ENCODE measurements at regions not wholly inside any gene's neighbourhood (a gene's known extent, or its start where the extent isn't known, plus 50 kb on each side); places are given as distances from the start of the nearest gene placed in this dataset.

- in situ Hi-C loops (cut with HindIII; ENCODE audit: low pct_unique_long_range_greater_than_20kb, low sequenced_read_pairs) (no loop called here), intact Hi-C loops (cut with micrococcal nuclease; ENCODE audit: unreplicated experiment) (no loop called here)
- H3K27me3 ChIP-seq (ENCODE audit: control insufficient read depth, insufficient read depth, low read length): no peaks in the 10 kb centered on the region
- ChIA-PET POLR2A (no interaction called here), CTCF (no interaction called here)
- H3K9me3 ChIP-seq (ENCODE audit: control insufficient read depth, insufficient read depth, low read depth, low read length): no peaks in the 10 kb centered on the region
- no peaks in the 10 kb centered on the region for H3K36me3 ChIP-seq (ENCODE audit: control insufficient read depth, insufficient read depth, low read length)
- TF ChIP-seq CTCF (IDR thresholded peaks at IDR 0.05) (no peak), SIN3A (IDR thresholded peaks at IDR 0.05; ENCODE audit: borderline replicate concordance, insufficient read depth, low read depth, low read length) (no peak), TCF7L2 (IDR thresholded peaks at IDR 0.05; ENCODE audit: low read depth, low read length) (no peak), REST (IDR thresholded peaks at IDR 0.05; ENCODE audit: insufficient read depth in 1 of 2, low read depth in 2 of 2, low read length in 1 of 2) (no peak), POLR2AphosphoS5 (IDR thresholded peaks at IDR 0.05; ENCODE audit: low read depth, low read length) (no peak)
- H3K4me1 ChIP-seq (ENCODE audit: control insufficient read depth, insufficient read depth, low read length): no peaks in the 10 kb centered on the region
- H3K4me3 ChIP-seq (ENCODE audit: low read depth in 2 of 2, low read length in 2 of 2): no peak overlapping the region
- no TSS peak for BruUV-seq (replicated peaks)
- DNase-seq (ENCODE audit: low read depth, low spot score) (no peak), ATAC-seq (no peak)
- H3K27ac ChIP-seq (ENCODE audit: low read length): no peak overlapping the region
These were observed 278.7 kb upstream of the TYRP1 start for GRCh38 chr9:12414514-12414913.

GRCh38 chr9:12415361-12415760 lies 277.8 kb upstream of the TYRP1 start:
- Histone ChIP-seq H3K4me3 (ENCODE audit: low read depth in 2 of 2, low read length in 2 of 2) (no peak overlapping the region), H3K9me3 (ENCODE audit: control insufficient read depth, insufficient read depth, low read depth, low read length) (no peaks in the 10 kb centered on the region), H3K27ac (ENCODE audit: low read length) (no peak overlapping the region), H3K27me3 (ENCODE audit: control insufficient read depth, insufficient read depth, low read length) (no peaks in the 10 kb centered on the region), H3K36me3 (ENCODE audit: control insufficient read depth, insufficient read depth, low read length) (no peaks in the 10 kb centered on the region), H3K4me1 (ENCODE audit: control insufficient read depth, insufficient read depth, low read length) (no peaks in the 10 kb centered on the region)
- no peak for DNase-seq (ENCODE audit: low read depth, low spot score)
- intact Hi-C loops (cut with micrococcal nuclease; ENCODE audit: unreplicated experiment) (no loop called here), in situ Hi-C loops (cut with HindIII; ENCODE audit: low pct_unique_long_range_greater_than_20kb, low sequenced_read_pairs) (no loop called here)
- no peak for ATAC-seq
- TF ChIP-seq POLR2AphosphoS5 (IDR thresholded peaks at IDR 0.05; ENCODE audit: low read depth, low read length) (no peak), CTCF (IDR thresholded peaks at IDR 0.05) (no peak), SIN3A (IDR thresholded peaks at IDR 0.05; ENCODE audit: borderline replicate concordance, insufficient read depth, low read depth, low read length) (no peak), TCF7L2 (IDR thresholded peaks at IDR 0.05; ENCODE audit: low read depth, low read length) (no peak), REST (IDR thresholded peaks at IDR 0.05; ENCODE audit: insufficient read depth in 1 of 2, low read depth in 2 of 2, low read length in 1 of 2) (no peak)
- POLR2A ChIA-PET: no interaction called here
- CTCF ChIA-PET: no interaction called here
- BruUV-seq (replicated peaks): no TSS peak

All from Panc1 (cell line).